ENCODE measurements at regions not wholly inside any gene's neighbourhood (a gene's known extent, or its start where the extent isn't known, plus 50 kb on each side); places are given as distances from the start of the nearest gene placed in this dataset.

GRCh38 chr22:48784701-48785503 is 1042.8 kb downstream of the BRD1 start:
- no peak overlapping the region for H3K4me3 ChIP-seq (ENCODE audit: low read depth in 1 of 2, low read length in 2 of 2)
- no peaks in the 10 kb centered on the region for H3K36me3 ChIP-seq (ENCODE audit: control insufficient read depth in 1 of 2, insufficient read depth in 2 of 2, low read length in 2 of 2)
- H3K4me1 ChIP-seq (ENCODE audit: control insufficient read depth in 1 of 2, insufficient read depth in 2 of 2, low read length in 2 of 2), result no peaks in the 10 kb centered on the region
- H3K27ac ChIP-seq (ENCODE audit: low read length), result no peak overlapping the region
- H3K9me3 ChIP-seq (ENCODE audit: control insufficient read depth in 1 of 2, low read length in 2 of 2), result no peaks in the 10 kb centered on the region
- no peaks in the 10 kb centered on the region for H3K27me3 ChIP-seq (ENCODE audit: low read depth, low read length)

GRCh38 chr22:48783821-48784266 is 1043.8 kb downstream of the BRD1 start:
- no peak overlapping the region for H3K4me3 ChIP-seq (ENCODE audit: low read depth in 1 of 2, low read length in 2 of 2)
- H3K36me3 ChIP-seq (ENCODE audit: control insufficient read depth in 1 of 2, insufficient read depth in 2 of 2, low read length in 2 of 2), result no peaks in the 10 kb centered on the region
- no peaks in the 10 kb centered on the region for H3K9me3 ChIP-seq (ENCODE audit: control insufficient read depth in 1 of 2, low read length in 2 of 2)
- H3K27me3 ChIP-seq (ENCODE audit: low read depth, low read length), result no peaks in the 10 kb centered on the region
- H3K4me1 ChIP-seq (ENCODE audit: control insufficient read depth in 1 of 2, insufficient read depth in 2 of 2, low read length in 2 of 2), result no peaks in the 10 kb centered on the region
- H3K27ac ChIP-seq (ENCODE audit: low read length), result no peak overlapping the region

DNA sequence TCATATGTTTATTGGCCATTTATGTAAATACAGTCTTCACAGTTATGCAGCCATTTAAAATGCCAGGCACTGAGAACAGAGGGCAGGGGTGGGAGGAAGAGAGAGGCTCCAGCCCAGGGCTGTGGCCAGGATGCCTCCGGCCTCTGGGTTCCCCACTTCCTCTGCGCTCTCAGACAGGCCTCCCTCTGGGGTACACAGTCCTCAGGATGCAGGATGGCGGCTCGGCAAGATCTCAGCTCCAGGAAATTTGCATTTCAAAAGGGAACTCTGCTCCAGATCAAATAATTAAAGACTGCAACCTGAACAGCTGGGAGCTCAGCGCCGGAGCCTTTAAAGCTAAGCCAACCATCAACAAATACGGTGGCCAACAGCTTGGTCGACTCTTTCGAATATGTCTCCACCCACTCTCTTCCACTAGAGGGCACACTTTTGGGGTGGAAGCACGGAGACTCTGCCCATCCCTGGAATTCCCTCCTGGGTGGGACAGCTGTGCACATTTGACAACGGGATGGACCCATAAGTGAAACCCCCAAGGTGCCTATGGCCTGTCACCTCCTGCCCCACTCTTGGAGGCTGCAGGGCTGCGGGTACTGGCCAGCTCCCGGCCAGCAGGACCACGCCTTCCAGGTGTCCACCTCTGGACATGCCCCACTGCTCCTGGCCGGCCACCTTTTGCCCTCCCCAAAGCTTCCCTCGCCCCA is 1044.7 kb downstream of the BRD1 start:
- H3K27me3 ChIP-seq (ENCODE audit: low read depth, low read length), result no peaks in the 10 kb centered on the region
- no peak overlapping the region for H3K4me3 ChIP-seq (ENCODE audit: low read depth in 1 of 2, low read length in 2 of 2)
- H3K36me3 ChIP-seq (ENCODE audit: control insufficient read depth in 1 of 2, insufficient read depth in 2 of 2, low read length in 2 of 2), result no peaks in the 10 kb centered on the region
- no peak overlapping the region for H3K27ac ChIP-seq (ENCODE audit: low read length)
- peaks cover under 1 to 4% of the 10 kb centered on the region in 2 donors for H3K9me3 ChIP-seq (ENCODE audit: control insufficient read depth in 1 of 2, low read length in 2 of 2)
- no peaks in the 10 kb centered on the region for H3K4me1 ChIP-seq (ENCODE audit: control insufficient read depth in 1 of 2, insufficient read depth in 2 of 2, low read length in 2 of 2)

DNA sequence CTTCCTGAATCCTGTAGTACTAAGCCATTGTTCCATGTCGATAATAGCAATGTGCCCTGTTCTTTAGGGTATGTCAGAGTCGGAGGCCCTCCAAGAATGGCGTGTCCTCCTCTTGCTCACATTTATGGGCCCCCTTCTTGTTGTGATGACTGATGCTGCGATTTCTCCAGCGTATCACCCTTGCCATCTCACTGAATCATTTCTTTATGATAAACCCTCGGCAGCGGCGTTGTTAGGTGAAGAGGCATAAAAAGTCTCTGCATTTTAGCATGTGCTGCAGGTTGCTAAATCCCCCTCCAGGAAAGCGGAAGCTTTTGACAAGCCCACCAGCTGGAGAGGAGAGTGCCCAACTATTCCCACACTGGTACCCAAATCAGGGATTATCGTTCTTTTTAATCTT is 1045.3 kb downstream of the BRD1 start:
- H3K9me3 ChIP-seq (ENCODE audit: control insufficient read depth in 1 of 2, low read length in 2 of 2), result peaks cover 6 to 10% of the 10 kb centered on the region in 2 donors
- H3K36me3 ChIP-seq (ENCODE audit: control insufficient read depth in 1 of 2, insufficient read depth in 2 of 2, low read length in 2 of 2), result no peaks in the 10 kb centered on the region
- no peak overlapping the region for H3K4me3 ChIP-seq (ENCODE audit: low read depth in 1 of 2, low read length in 2 of 2)
- H3K27me3 ChIP-seq (ENCODE audit: low read depth, low read length), result no peaks in the 10 kb centered on the region
- no peak overlapping the region for H3K27ac ChIP-seq (ENCODE audit: low read length)
- H3K4me1 ChIP-seq (ENCODE audit: control insufficient read depth in 1 of 2, insufficient read depth in 2 of 2, low read length in 2 of 2), result no peaks in the 10 kb centered on the region

DNA sequence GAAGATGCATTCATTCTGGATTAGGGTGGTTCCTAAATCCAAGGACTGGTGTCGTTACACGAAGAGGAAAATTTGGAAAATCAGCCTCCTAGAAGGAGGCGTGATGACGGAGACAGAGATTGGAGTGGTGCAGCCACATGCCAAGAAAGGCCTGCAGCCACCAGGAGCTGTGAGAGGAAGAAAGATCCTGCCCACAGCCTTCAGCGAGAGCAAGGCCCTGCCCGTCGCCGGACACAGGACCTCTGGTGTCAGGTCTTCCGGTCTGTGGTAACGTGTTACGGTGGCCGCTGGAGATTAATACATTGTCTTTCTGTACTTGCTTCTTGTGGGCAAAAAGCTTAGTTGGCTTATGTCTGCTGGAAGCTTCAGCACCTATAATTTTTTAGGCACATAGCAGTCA is 1045.8 kb downstream of the BRD1 start:
- Histone ChIP-seq H3K27ac (ENCODE audit: low read length) (no peak overlapping the region), H3K4me3 (ENCODE audit: low read depth in 1 of 2, low read length in 2 of 2) (no peak overlapping the region), H3K36me3 (ENCODE audit: control insufficient read depth in 1 of 2, insufficient read depth in 2 of 2, low read length in 2 of 2) (no peaks in the 10 kb centered on the region), H3K9me3 (ENCODE audit: control insufficient read depth in 1 of 2, low read length in 2 of 2) (peaks cover 6 to 11% of the 10 kb centered on the region in 2 donors), H3K4me1 (ENCODE audit: control insufficient read depth in 1 of 2, insufficient read depth in 2 of 2, low read length in 2 of 2) (no peaks in the 10 kb centered on the region), H3K27me3 (ENCODE audit: low read depth, low read length) (no peaks in the 10 kb centered on the region)

GRCh38 chr22:48781391-48781790 is 1046.3 kb downstream of the BRD1 start:
- Histone ChIP-seq H3K4me1 (ENCODE audit: control insufficient read depth in 1 of 2, insufficient read depth in 2 of 2, low read length in 2 of 2) (no peaks in the 10 kb centered on the region), H3K9me3 (ENCODE audit: control insufficient read depth in 1 of 2, low read length in 2 of 2) (peaks cover 6 to 14% of the 10 kb centered on the region in 2 donors), H3K27me3 (ENCODE audit: low read depth, low read length) (no peaks in the 10 kb centered on the region), H3K4me3 (ENCODE audit: low read depth in 1 of 2, low read length in 2 of 2) (no peak overlapping the region), H3K36me3 (ENCODE audit: control insufficient read depth in 1 of 2, insufficient read depth in 2 of 2, low read length in 2 of 2) (no peaks in the 10 kb centered on the region), H3K27ac (ENCODE audit: low read length) (no peak overlapping the region)

- Histone ChIP-seq H3K9me3 (ENCODE audit: control insufficient read depth in 1 of 2, low read length in 2 of 2) (peaks cover 6 to 18% of the 10 kb centered on the region in 2 donors), H3K27ac (ENCODE audit: low read length) (no peak overlapping the region), H3K4me3 (ENCODE audit: low read depth in 1 of 2, low read length in 2 of 2) (no peak overlapping the region), H3K36me3 (ENCODE audit: control insufficient read depth in 1 of 2, insufficient read depth in 2 of 2, low read length in 2 of 2) (no peaks in the 10 kb centered on the region), H3K4me1 (ENCODE audit: control insufficient read depth in 1 of 2, insufficient read depth in 2 of 2, low read length in 2 of 2) (no peaks in the 10 kb centered on the region), H3K27me3 (ENCODE audit: low read depth, low read length) (no peaks in the 10 kb centered on the region)
Measured at GRCh38 chr22:48780597-48781277, 1046.9 kb downstream of the BRD1 start.

GRCh38 chr22:48779661-48780596 is 1047.7 kb downstream of the BRD1 start:
- no peak overlapping the region for H3K4me3 ChIP-seq (ENCODE audit: low read depth in 1 of 2, low read length in 2 of 2)
- peaks cover 6 to 18% of the 10 kb centered on the region in 2 donors for H3K9me3 ChIP-seq (ENCODE audit: control insufficient read depth in 1 of 2, low read length in 2 of 2)
- H3K36me3 ChIP-seq (ENCODE audit: control insufficient read depth in 1 of 2, insufficient read depth in 2 of 2, low read length in 2 of 2), result no peaks in the 10 kb centered on the region
- no peaks in the 10 kb centered on the region for H3K4me1 ChIP-seq (ENCODE audit: control insufficient read depth in 1 of 2, insufficient read depth in 2 of 2, low read length in 2 of 2)
- H3K27ac ChIP-seq (ENCODE audit: low read length), result no peak overlapping the region
- no peaks in the 10 kb centered on the region for H3K27me3 ChIP-seq (ENCODE audit: low read depth, low read length)

DNA sequence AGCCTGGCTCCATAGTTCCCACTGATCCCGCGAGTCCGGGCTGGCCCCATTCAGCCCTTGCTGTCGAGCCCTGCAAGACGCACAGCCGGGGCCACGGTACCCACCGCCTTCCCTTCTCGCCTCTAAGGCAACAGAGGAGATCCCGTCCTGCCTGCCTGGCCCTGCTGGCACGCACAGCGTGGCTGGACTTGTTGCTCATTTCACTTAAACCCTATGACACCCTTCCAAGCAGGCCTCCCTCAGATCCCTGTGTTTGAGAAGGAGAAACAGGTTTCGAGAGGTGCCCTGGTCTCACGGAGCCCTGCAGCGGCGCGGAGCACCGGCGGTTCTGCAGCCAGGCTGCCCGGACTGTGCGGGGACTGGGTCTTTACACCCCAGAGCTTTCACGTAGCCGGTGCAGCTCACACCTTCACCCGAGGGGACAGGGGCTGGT is 1048.4 kb downstream of the BRD1 start:
- Histone ChIP-seq H3K9me3 (ENCODE audit: control insufficient read depth in 1 of 2, low read length in 2 of 2) (peaks cover 6 to 18% of the 10 kb centered on the region in 2 donors), H3K27me3 (ENCODE audit: low read depth, low read length) (no peaks in the 10 kb centered on the region), H3K36me3 (ENCODE audit: control insufficient read depth in 1 of 2, insufficient read depth in 2 of 2, low read length in 2 of 2) (no peaks in the 10 kb centered on the region), H3K27ac (ENCODE audit: low read length) (no peak overlapping the region), H3K4me3 (ENCODE audit: low read depth in 1 of 2, low read length in 2 of 2) (no peak overlapping the region), H3K4me1 (ENCODE audit: control insufficient read depth in 1 of 2, insufficient read depth in 2 of 2, low read length in 2 of 2) (no peaks in the 10 kb centered on the region)

GRCh38 chr22:48778308-48779195 is 1049.1 kb downstream of the BRD1 start:
- peaks cover 6 to 18% of the 10 kb centered on the region in 2 donors for H3K9me3 ChIP-seq (ENCODE audit: control insufficient read depth in 1 of 2, low read length in 2 of 2)
- no peaks in the 10 kb centered on the region for H3K4me1 ChIP-seq (ENCODE audit: control insufficient read depth in 1 of 2, insufficient read depth in 2 of 2, low read length in 2 of 2)
- no peak overlapping the region for H3K4me3 ChIP-seq (ENCODE audit: low read depth in 1 of 2, low read length in 2 of 2)
- no peaks in the 10 kb centered on the region for H3K27me3 ChIP-seq (ENCODE audit: low read depth, low read length)
- H3K36me3 ChIP-seq (ENCODE audit: control insufficient read depth in 1 of 2, insufficient read depth in 2 of 2, low read length in 2 of 2), result no peaks in the 10 kb centered on the region
- H3K27ac ChIP-seq (ENCODE audit: low read length), result no peak overlapping the region

Data from muscle layer of duodenum (tissue), 2 donors.